GM19023 (cell line): ENCODE measurements at regions not wholly inside any gene's neighbourhood (a gene's known extent, or its start where the extent isn't known, plus 50 kb on each side); places are given as distances from the start of the nearest gene placed in this dataset.
"Not testable (repeated sequence)": the region's sequence is repeated elsewhere in the genome, so short reads cannot be mapped to it uniquely, and the experiment has no call there.

Source experiments
- ATAC-seq: cut with Tn5 transposase; IDR thresholded peaks from one replicate; pipeline ENCODE4 v1.9.1; 2021; ENCODE audit warnings: mild to moderate bottlenecking, moderate library complexity; ENCODE audit not compliant: unreplicated experiment

GRCh38 chr4:34419871-34420270 is 1824.4 kb downstream of the ARAP2 start:
- no peak for ATAC-seq

GRCh38 chr4:34422472-34423175 is 1821.7 kb downstream of the ARAP2 start:
- no peak for ATAC-seq

GRCh38 chr4:34432706-34433105 is 1811.6 kb downstream of the ARAP2 start:
- ATAC-seq = no peak

GRCh38 chr4:34434377-34434776 is 1809.9 kb downstream of the ARAP2 start:
- not testable (repeated sequence) for ATAC-seq

- no peak for ATAC-seq
These were observed 1780.1 kb downstream of the ARAP2 start for GRCh38 chr4:34464196-34464595.

GRCh38 chr4:34466411-34466810 is 1777.9 kb downstream of the ARAP2 start:
- no peak for ATAC-seq

- ATAC-seq = no peak
These were observed 1774.8 kb downstream of the ARAP2 start for GRCh38 chr4:34469516-34469915.

GRCh38 chr4:34485252-34485651 is 1759.1 kb downstream of the ARAP2 start:
- ATAC-seq = no peak

- no peak for ATAC-seq
These were observed 1757.6 kb downstream of the ARAP2 start for GRCh38 chr4:34486461-34487363.

GRCh38 chr4:34492414-34492813 is 1751.9 kb downstream of the ARAP2 start:
- ATAC-seq = no peak

- no peak for ATAC-seq
These were observed 1742.2 kb downstream of the ARAP2 start for GRCh38 chr4:34502086-34502485.

- not testable (repeated sequence) for ATAC-seq
These were observed 1739.6 kb downstream of the ARAP2 start for GRCh38 chr4:34504731-34505130.

- not testable (repeated sequence) for ATAC-seq
These were observed 1737.7 kb downstream of the ARAP2 start for GRCh38 chr4:34506511-34507092.

- no peak for ATAC-seq
These were observed 1731.7 kb downstream of the ARAP2 start for GRCh38 chr4:34512616-34513015.

GRCh38 chr4:34516524-34516923 is 1727.8 kb downstream of the ARAP2 start:
- ATAC-seq = no peak

GRCh38 chr4:34534916-34535315 is 1709.4 kb downstream of the ARAP2 start:
- ATAC-seq = no peak

- ATAC-seq = no peak
These were observed 1678.2 kb downstream of the ARAP2 start for GRCh38 chr4:34566091-34566490.

GRCh38 chr4:34572026-34572425 is 1672.3 kb downstream of the ARAP2 start:
- no peak for ATAC-seq

GRCh38 chr4:34615315-34615714 is 1629.0 kb downstream of the ARAP2 start:
- ATAC-seq = no peak

GRCh38 chr4:34619531-34620162 is 1624.7 kb downstream of the ARAP2 start:
- ATAC-seq = no peak

- ATAC-seq = no peak
These were observed 1615.8 kb downstream of the ARAP2 start for GRCh38 chr4:34628471-34628870.
